Caco-2 (cell line): ENCODE measurements at regions not wholly inside any gene's neighbourhood (a gene's known extent, or its start where the extent isn't known, plus 50 kb on each side); places are given as distances from the start of the nearest gene placed in this dataset.

Experiments used
- BruUV-seq: library from RNA; stranded (reverse); fragments of 400-500 nt; replicated peaks from 2 replicates; lab custom pipeline; 2021; lab: Mats Ljungman, UMichigan
- CTCF ChIA-PET: fragments of 300-600 bp; sonication (Branson Sonifier 250); formaldehyde crosslinking; loops from one replicate; lab custom pipeline; 2022; ENCODE audit warnings: antibody characterized with exemption; lab: Charles Lee
- POLR2A ChIA-PET: fragments of 300-600 bp; sonication (Branson Sonifier 250); formaldehyde crosslinking; loops from one replicate; lab custom pipeline; 2022; ENCODE audit warnings: antibody characterized with exemption; lab: Charles Lee
- DNase-seq, 2 experiments: peaks; one replicate each; pipeline versions ENCODE4 v3.0.0 to v3.0.0-alpha.2; 2020 to 2022
- H3K27me3 ChIP-seq: replicated peaks from 2 replicates; pipeline ENCODE4 v1.6.0; 2011; ENCODE audit warnings: low read length; ENCODE audit not compliant: control insufficient read depth, insufficient read depth
- H3K36me3 ChIP-seq: 2 replicates; pipeline ENCODE4 v1.5.1; 2011; ENCODE audit warnings: low read length; ENCODE audit not compliant: control insufficient read depth, insufficient read depth
- H3K4me1 ChIP-seq: fragments of 250-450 bp; sonication (Bioruptor Pico); 2 replicates; pipeline ENCODE4 v1.5.1; 2020; ENCODE audit warnings: mild to moderate bottlenecking
- H3K4me3 ChIP-seq: 2 replicates; pipeline ENCODE4 v1.5.1; 2011; ENCODE audit warnings: low read depth, mild to moderate bottlenecking, control low read depth, low read length
- H3K9me3 ChIP-seq: fragments of 250-450 bp; sonication (Bioruptor Pico); 2 replicates; pipeline ENCODE4 v1.5.1; 2020; ENCODE audit warnings: mild to moderate bottlenecking, moderate library complexity
- H3K27ac Mint-ChIP-seq: one replicate; pipeline ENCODE4 v1.8.0; 2022; ENCODE audit warnings: mixed read lengths; ENCODE audit not compliant: unreplicated experiment
- H3K27me3 Mint-ChIP-seq: one replicate; pipeline ENCODE4 v1.8.0; 2022; ENCODE audit warnings: mixed read lengths; ENCODE audit not compliant: insufficient read depth, unreplicated experiment
- H3K36me3 Mint-ChIP-seq: one replicate; pipeline ENCODE4 v1.8.0; 2022; ENCODE audit warnings: mild to moderate bottlenecking, mixed read lengths; ENCODE audit not compliant: insufficient read depth, unreplicated experiment
- H3K4me1 Mint-ChIP-seq: one replicate; pipeline ENCODE4 v1.8.0; 2022; ENCODE audit warnings: low read depth, mixed read lengths; ENCODE audit not compliant: unreplicated experiment
- H3K4me3 Mint-ChIP-seq: one replicate; pipeline ENCODE4 v1.8.0; 2022; ENCODE audit warnings: mild to moderate bottlenecking, moderate library complexity, mixed read lengths; ENCODE audit not compliant: unreplicated experiment
- H3K9me3 Mint-ChIP-seq: one replicate; pipeline ENCODE4 v1.8.0; 2022; ENCODE audit warnings: mixed read lengths; ENCODE audit not compliant: unreplicated experiment
- intact Hi-C: fragments of 100-400 bp; cut with micrococcal nuclease; formaldehyde crosslinking; loops from one replicate; pipeline ENCODE4 v1.10.0; 2022; ENCODE audit not compliant: unreplicated experiment
- TF ChIP-seq, protein P1 (sequence below), 2 experiments: fragments of 200-600 bp in 1 of 2; IDR thresholded peaks; 1 replicate in 1 of 2; 2 replicates in 1 of 2; pipeline versions ENCODE4 v1.5.1 to v1.8.0; 2011 to 2022; ENCODE audit warnings: antibody characterized with exemption in 1 of 2, control low read depth in 1 of 2, inconsistent platforms in 1 of 2, low read depth in 1 of 2, low read length in 1 of 2, mild to moderate bottlenecking in 1 of 2, moderate library complexity in 1 of 2; ENCODE audit not compliant: insufficient read depth in 1 of 2, severe bottlenecking in 1 of 2, unreplicated experiment in 1 of 2

DNA sequence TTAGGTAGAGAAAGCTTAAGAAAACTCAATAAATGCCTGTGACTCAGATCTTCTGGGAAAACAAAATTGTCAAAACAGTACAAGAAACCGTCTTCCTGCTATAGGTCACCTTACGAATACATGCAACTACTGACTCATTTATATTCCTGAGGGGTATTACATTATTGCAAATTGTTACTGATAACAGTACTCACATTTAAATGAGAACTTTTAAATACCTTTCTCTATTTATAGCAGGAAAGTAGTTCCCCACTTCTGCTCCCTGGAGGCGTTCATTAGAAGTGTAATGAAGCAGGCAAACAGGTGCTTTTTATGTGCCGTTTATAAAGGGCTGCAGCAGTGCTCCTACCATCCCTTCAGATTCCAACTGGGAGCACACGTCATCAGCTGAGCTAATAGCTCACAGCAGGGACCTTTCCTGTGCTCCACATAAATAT is 65.1 kb upstream of the RPRM start:
- Mint-ChIP-seq H3K4me1 (no peaks in the 10 kb centered on the region), H3K27ac (no peak overlapping the region), H3K36me3 (no peaks in the 10 kb centered on the region), H3K4me3 (no peak overlapping the region), H3K27me3 (no peaks in the 10 kb centered on the region), H3K9me3 (peaks cover 13% of the 10 kb centered on the region)
- H3K4me1 ChIP-seq, result no peaks in the 10 kb centered on the region
- ChIA-PET POLR2A (no interaction called here), CTCF (no interaction called here)
- TF ChIP-seq, protein P1, sequence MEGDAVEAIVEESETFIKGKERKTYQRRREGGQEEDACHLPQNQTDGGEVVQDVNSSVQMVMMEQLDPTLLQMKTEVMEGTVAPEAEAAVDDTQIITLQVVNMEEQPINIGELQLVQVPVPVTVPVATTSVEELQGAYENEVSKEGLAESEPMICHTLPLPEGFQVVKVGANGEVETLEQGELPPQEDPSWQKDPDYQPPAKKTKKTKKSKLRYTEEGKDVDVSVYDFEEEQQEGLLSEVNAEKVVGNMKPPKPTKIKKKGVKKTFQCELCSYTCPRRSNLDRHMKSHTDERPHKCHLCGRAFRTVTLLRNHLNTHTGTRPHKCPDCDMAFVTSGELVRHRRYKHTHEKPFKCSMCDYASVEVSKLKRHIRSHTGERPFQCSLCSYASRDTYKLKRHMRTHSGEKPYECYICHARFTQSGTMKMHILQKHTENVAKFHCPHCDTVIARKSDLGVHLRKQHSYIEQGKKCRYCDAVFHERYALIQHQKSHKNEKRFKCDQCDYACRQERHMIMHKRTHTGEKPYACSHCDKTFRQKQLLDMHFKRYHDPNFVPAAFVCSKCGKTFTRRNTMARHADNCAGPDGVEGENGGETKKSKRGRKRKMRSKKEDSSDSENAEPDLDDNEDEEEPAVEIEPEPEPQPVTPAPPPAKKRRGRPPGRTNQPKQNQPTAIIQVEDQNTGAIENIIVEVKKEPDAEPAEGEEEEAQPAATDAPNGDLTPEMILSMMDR (IDR thresholded peaks at IDR 0.05; ENCODE audit: insufficient read depth in 1 of 2, low read depth in 1 of 2, low read length in 1 of 2, severe bottlenecking in 1 of 2, unreplicated experiment in 1 of 2), result no peak
- no TSS peak for BruUV-seq
- DNase-seq, result no peak
- no peaks in the 10 kb centered on the region; the same call in 1 of the 2 replicates for H3K9me3 ChIP-seq
- H3K27me3 ChIP-seq, result no peaks in the 10 kb centered on the region
- intact Hi-C loops, result no loop called here
- no peak overlapping the region for H3K4me3 ChIP-seq
- H3K36me3 ChIP-seq, result no peaks in the 10 kb centered on the region

DNA sequence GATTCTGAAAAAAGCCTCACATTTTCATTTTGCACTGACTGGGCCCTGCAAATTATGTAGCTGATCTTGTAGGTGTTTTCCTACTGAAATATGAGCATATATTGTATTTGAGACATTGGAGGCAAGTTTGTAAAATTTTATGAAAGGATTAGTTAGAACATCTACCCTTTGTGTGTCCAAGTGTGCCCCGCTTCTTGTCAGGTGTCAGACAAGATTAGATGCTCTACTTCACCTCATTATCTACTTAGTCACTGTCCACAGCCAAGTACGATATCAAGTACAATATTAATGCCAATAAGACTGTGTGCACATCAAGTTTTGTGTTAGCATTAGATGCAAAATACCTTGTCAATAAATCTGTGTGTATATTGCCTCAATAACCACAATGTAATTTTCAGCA is 67.8 kb upstream of the RPRM start:
- Histone ChIP-seq H3K4me3 (no peak overlapping the region), H3K27me3 (no peaks in the 10 kb centered on the region), H3K9me3 (no peaks in the 10 kb centered on the region), H3K36me3 (no peaks in the 10 kb centered on the region), H3K4me1 (no peaks in the 10 kb centered on the region)
- no peaks in the 10 kb centered on the region for H3K4me1 Mint-ChIP-seq
- ChIA-PET POLR2A (no interaction called here), CTCF (no interaction called here)
- TF ChIP-seq, protein P1 (IDR thresholded peaks at IDR 0.05; ENCODE audit: insufficient read depth in 1 of 2, low read depth in 1 of 2, low read length in 1 of 2, severe bottlenecking in 1 of 2, unreplicated experiment in 1 of 2), result no peak
- no TSS peak for BruUV-seq
- intact Hi-C loops, result no loop called here
- peaks cover 5% of the 10 kb centered on the region for H3K9me3 Mint-ChIP-seq
- H3K27me3 Mint-ChIP-seq, result no peaks in the 10 kb centered on the region
- no peak overlapping the region for H3K27ac Mint-ChIP-seq
- no peak for DNase-seq
- no peaks in the 10 kb centered on the region for H3K36me3 Mint-ChIP-seq
- no peak overlapping the region for H3K4me3 Mint-ChIP-seq

DNA sequence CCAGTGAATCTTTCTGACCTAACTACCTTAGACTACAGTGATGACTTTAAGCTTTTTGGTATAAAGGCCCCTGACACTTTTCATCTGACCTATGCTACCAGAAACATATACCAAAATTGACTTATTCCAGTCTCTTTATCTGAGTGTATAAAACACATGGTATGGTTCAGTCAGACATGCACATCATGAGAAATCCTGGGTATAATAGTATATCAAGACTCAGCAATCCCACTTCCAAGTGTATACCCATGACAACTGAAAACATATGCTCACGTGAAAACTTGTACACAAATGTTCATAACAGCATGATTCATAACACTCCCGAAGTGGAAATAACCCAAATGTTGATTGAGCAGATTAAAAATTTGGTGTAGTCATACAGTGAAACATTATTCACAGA is 70.0 kb upstream of the RPRM start:
- no peaks in the 10 kb centered on the region for H3K4me1 Mint-ChIP-seq
- ChIA-PET POLR2A (no interaction called here), CTCF (no interaction called here)
- DNase-seq, result no peak
- intact Hi-C loops, result no loop called here
- H3K36me3 Mint-ChIP-seq, result no peaks in the 10 kb centered on the region
- Histone ChIP-seq H3K36me3 (no peaks in the 10 kb centered on the region), H3K4me3 (no peak overlapping the region), H3K27me3 (no peaks in the 10 kb centered on the region), H3K9me3 (no peaks in the 10 kb centered on the region), H3K4me1 (no peaks in the 10 kb centered on the region)
- BruUV-seq, result no TSS peak
- H3K9me3 Mint-ChIP-seq, result no peaks in the 10 kb centered on the region
- no peak overlapping the region for H3K27ac Mint-ChIP-seq
- no peaks in the 10 kb centered on the region for H3K27me3 Mint-ChIP-seq
- no peak overlapping the region for H3K4me3 Mint-ChIP-seq
- TF ChIP-seq, protein P1 (IDR thresholded peaks at IDR 0.05; ENCODE audit: insufficient read depth in 1 of 2, low read depth in 1 of 2, low read length in 1 of 2, severe bottlenecking in 1 of 2, unreplicated experiment in 1 of 2), result no peak
